GM21619 (cell line): ENCODE measurements at regions not wholly inside any gene's neighbourhood (a gene's known extent, or its start where the extent isn't known, plus 50 kb on each side); places are given as distances from the start of the nearest gene placed in this dataset.
"Not testable (repeated sequence)": the region's sequence is repeated elsewhere in the genome, so short reads cannot be mapped to it uniquely, and the experiment has no call there.

Experiments
- ATAC-seq: cut with Tn5 transposase; IDR thresholded peaks from one replicate; pipeline ENCODE4 v1.9.1; 2021; ENCODE audit not compliant: unreplicated experiment

DNA sequence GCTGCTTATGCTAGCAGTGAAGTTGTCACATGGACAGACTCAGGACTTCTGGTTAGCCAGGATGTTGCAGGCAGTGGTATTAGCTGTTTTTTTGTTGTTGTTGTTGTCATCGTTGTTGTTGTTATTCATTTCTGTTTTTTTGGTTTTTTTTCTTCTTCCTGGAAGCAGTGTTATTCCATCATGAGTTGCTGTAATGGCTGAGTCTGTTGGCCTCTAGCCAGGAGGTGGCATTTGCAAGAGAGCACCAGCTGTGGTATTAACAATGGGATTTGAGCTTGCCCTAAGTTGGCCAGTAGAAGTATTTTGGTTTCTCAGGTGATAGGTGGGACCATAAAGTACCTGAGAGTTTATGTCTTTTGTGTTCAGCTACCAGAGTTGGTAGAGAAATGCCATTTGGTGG is 561.1 kb downstream of the KCTD16 start:
- no peak for ATAC-seq

DNA sequence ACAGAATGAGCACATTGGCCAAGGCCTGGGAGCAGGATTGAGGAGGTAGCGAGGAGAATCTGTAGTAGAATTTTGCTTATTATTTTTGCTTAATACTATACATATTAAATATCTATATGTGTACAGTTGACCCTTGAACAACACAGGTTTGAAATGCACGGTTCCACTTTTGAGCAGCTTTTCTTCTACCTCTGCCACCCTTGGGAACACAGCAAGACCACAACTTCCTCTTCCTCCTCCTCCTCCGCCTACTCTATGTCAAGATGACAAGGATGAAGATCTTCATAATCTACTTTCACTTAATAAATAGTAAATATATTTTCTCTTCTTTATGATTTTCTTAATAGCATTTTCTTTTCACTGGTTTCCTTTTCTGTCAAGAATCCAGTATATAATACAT is 541.4 kb downstream of the KCTD16 start:
- ATAC-seq = peak; percentile 88

DNA sequence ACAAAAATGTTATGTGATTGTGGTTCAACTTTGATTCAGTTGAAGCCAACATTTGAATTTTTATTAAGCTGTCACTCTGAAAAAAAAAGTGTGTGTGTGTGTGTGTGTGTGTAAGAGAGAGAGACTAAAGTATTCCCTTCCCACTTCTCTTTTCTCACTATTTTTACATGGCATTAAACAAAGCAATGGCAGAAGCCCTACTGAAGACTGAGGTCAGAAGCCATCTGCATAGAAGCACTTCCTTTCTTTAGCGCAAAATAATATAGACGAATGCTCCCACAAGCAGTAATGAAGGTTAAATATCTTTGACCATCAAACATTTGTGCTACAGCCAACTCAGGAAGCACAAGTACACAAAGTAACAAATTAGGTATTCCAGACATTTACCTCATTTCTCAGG is 540.5 kb downstream of the KCTD16 start:
- no peak for ATAC-seq

DNA sequence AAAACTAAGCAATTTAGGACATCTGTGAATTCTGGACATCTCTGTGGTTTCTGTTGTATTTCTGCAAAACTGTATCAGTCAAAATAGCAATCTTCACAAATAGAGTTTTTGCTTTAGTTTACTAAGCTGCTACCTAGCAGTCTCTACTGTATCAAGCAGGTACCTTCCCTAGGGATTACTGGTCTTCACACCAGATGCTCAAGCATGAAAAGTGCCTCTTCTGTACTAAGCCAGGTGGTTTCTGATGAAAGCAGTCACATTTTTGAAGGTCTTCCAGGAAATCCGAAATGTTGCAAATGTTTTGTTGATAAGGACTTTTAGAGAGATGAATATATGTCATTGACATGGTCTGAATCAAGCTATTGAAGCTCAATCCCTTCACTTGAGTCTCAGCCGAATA is 540.0 kb downstream of the KCTD16 start:
- no peak for ATAC-seq

DNA sequence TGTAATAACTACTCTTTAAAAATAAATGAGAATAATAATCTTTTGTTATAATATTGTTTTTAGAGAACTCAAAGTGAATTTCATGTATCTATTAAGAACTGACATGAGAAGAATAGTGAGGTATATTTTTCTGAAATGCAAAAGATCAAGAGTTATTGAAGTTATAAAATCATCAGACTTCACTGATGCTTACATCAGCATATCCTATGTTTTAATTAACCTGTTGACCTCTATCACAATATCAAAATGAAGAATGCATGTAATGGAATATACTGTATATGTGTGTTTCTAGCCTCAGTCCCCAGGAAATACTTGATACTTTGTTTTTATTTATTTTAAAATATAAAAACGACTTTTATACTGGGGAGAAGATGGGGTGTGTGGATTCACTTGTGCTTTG is 533.1 kb downstream of the KCTD16 start:
- ATAC-seq = no peak

DNA sequence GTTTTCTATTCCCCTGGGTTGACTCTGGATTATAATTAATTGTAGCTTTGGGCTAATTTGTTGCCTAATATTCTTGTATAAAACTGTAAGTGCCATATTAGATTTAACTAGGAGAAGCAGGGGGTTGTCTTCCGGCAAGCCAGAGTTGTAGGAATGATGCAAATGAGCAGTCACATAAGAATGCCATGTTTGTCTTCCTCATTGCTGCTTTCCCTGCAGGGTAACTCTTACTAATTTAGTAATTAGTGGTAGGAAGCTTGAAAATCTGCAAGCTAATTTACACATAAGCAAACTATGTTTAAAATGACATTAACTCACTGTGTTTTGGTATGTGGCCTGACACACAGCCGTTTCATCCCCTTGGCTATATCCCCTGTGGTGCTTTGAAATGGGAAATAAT is 527.8 kb downstream of the KCTD16 start:
- ATAC-seq = no peak

DNA sequence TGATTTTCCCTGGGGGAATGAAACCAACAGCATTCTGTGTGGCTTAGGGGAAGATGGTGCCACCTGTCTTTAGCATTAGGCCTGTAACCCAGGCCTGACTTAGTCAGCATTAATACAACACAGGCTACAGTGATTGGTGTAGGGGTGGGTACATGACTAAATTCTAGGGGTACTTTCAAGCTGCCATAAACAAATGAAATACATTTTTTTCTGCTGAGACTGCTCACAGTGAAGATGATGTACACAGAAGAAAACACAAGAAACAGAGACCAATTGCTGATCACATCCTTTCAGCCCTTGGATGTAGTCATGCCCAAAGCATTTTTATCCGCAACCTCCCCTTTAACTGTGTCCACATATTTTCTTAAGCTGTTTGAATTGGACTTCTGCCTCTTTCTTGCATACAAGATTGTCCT is 527.2 kb downstream of the KCTD16 start:
- no peak for ATAC-seq

DNA sequence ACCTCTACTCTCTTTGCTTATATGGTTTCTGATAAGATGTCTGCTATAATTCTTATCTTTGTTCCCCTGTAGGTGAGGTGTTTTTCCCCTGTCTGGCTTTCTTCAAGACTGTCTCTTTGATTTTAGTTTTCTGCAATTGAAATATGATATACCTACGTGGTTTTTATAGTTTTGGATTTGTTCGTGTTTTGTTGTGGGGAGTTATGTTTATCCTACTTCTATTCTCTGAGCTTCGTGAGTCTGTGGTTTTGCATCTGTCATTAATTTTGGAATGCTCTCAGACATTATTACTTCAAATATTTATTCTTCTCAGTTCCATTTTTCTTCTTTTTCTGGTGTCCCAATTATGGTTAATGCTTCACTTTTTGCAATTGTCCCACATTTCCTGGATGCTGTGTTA is 521.3 kb downstream of the KCTD16 start:
- no peak for ATAC-seq

DNA sequence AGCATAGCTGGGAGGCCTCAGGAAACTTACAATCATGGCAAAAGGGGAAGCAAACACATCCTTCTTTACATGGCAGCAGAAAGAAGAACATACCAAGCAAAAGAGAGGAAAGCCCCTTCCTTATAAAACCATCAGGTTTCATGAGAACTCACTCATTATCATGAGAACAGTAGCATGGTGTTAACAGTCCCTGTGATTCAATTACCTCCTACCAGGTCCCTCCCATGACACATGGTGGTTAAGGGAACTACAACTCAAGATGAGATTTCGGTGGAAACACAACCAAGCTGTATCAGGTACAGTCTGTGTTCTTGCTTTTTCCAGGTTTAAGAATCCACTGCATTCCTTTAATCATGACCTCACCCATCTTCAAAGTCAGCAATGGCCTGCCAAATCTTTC is 514.2 kb downstream of the KCTD16 start:
- no peak for ATAC-seq

DNA sequence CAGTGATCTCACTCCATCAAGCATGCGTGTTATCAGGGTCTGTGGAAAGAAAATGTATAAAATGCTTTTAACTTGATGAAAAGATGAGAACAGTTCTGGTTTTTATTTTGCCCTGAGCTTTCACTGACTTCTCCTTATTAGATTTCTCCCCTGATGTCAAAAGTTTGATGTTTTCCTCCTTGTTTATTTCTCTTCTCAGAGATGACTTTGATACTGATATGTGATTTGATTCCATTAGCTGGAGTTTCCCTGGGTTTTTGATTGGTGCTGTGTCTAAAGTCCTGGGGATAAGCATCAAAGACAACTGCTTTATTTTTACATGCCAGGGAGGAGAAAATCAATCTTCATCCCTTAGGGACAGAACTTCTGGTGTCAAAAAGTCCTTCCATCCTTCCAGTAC is 510.0 kb downstream of the KCTD16 start:
- no peak for ATAC-seq

DNA sequence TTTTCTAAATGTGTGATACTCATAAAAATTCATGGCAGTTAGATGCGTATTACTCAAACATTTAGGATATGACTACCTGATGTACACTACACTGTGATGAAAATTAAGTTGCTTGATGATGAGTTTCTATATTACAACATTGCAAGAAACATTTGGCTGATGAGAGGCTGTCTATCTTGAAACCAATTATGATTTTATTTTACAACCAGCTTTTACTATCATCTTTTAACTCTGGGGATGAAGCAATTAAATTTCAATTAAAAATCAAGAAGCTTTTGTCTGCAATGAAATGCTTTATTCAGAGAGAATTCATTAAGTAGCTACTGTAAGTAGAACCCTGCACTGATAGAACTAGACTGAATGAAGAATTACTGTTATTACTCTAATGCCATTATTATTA is 500.4 kb downstream of the KCTD16 start:
- ATAC-seq = no peak

DNA sequence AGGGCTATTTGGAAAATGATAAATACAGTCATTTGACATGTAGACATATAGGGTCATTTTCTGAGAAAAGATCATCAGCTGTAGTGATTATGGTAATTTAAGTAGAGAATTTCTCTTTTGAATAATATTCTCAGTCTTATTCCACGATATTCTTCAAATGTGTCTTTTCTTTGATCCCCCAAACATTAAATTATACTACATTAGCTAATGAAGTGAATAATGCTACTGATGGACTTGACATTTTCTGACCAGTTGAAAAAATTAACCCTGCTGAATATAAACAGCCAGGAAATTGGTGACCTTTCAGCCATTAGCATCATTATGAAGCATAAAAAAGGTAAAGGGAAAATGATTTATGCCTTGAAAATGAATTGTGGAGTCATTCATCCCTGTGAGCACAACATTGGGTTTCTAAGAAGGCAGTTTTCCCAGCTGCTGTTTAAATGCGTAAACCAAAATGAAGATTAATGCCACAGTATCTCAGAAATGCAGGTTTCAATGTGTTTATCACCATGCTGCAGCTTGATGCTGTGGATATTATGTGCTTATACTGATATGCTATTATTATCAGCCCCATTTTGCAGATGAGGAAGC is 489.1 kb downstream of the KCTD16 start:
- ATAC-seq = no peak

DNA sequence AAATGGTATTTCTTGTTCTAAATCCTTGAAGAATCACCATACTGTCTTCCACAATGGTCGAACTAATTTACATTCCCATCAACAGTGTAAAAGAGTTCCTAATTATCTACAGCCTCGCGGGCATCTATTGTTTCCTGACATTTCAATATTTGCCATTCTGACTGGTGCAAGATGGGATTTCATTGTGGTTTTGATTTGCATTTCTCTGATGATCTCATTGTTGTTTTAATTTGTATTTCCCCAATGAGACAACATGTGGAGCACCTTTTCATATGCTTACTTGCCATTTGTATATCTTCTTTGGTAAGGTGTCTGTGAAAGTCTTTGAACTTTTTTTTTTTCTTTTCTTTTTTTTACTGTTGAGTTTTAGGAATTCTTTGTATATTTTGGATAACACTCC is 473.6 kb downstream of the KCTD16 start:
- ATAC-seq = no peak

DNA sequence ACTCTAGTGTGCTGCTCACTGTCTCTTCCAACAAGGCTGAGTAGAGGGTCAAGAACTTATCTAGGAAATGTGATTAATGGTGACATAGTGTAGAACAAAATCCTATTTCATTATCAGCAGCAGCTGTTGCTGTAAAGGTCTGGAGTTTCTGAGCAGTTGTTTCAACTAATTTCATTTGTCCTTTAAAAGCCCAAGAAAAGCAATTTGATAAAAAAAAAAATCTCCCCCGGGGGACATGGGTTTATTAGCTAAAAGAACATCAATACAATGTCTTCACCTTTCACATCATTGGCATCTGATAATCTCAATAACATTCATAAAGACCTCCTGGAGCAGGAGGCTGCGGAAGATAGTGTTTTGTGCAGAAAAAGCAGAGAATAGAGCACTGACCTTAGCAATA is 468.1 kb downstream of the KCTD16 start:
- ATAC-seq = no peak

DNA sequence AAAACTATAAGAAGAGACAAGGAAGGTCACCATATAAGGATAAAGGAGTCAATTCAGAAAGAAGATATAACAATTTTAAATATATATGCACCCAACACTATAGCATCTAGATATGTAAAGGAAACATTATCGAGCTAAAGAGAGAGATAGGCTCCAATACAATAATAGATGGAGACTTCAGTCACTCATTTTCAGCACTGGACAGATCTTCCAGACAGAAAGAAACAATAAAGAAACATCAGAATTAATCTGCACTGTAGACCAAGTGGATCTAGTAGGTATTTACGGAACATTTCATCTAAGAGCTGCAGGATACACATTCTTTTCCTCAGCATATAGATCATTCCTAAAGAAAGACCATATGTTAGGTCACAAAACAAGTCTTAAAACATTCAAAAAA is 463.5 kb downstream of the KCTD16 start:
- no peak for ATAC-seq

DNA sequence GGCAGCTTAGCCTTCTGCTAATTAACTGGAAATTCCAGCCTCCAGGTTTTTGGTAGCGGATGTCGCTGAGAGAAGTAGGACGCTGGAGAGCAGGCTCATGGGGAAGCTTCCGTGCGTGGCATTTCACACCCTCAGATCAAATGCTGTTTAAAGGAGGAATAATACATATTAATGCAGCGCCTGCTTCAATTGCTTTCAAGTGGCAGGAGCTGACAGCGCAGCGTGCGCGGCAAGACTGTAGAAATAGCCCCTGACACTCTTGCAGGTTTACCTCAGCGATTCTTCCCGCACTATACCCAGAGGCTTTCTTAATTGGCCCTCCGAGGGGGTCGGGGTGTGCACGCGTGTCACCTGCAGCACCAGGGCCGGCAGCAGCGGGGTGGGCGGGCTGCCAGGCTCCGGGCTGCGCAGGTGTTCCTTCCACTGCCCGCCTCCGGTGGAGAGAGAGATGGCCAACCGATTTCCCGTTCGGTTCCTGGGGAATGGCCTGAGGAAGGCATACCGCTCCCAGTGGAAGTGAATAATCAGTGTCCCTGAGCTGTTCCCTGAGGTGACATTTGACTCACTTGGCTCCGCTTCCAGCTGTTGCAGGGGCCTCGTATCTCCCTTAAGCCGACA is 427.9 kb downstream of the KCTD16 start:
- no peak for ATAC-seq

DNA sequence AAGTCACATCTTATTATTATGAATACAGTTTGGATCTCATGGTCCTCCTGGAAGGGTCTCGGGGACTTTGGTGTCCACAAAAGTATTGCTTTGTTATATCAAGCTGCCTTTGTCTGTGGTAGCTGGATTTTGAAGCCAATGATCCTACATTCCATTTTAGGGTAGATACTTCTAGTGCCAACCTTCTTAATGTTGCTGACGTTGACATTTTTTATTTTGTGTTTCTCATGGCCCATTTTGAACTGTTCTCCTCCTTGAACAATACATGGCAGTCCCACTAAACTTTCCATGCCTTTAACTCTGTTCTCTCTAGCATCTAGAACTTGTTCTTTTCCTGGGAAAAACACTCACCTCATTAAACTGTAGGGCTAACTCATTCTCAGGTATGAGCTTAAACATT is 425.8 kb downstream of the KCTD16 start:
- no peak for ATAC-seq

DNA sequence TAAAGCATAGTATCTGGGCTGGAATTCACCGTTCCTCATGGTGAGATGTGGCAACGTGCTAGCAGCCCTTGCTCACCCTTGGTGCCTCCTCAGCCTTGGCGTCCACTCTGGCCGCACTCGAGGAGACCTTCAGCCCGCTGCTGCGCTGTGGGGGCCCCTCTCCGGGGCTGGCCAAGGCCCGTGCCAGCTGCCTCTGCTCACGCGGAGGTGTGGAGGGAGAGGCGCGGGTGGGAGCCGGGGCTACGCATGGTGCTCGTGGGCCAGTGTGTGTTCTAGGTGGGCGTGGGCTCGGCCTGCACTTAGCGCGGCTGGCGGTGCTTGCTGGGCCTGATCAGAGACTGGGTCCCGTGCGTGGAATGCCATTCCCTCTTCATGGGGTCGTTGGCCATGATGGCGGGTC is 424.2 kb downstream of the KCTD16 start:
- no peak for ATAC-seq

DNA sequence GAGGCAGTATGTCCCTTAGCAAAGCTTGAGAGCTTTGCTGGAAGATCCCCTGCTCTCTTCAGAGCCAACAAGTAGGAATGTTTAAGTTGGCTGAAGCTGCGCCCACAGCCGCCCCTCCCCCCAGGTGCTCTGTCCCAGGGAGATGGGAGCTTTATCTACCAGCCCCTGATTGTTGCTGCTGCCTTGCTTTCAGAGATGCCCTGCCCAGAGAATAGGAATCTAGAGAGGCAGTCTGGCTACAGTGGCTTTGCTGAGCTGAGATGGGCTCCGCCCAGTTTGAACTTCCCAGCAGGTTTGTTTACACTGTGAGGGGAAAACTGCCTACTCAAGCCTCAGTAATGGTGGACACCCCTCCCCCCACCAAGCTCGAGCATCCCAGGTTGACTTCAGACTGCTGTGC is 423.6 kb downstream of the KCTD16 start:
- not testable (repeated sequence) for ATAC-seq

DNA sequence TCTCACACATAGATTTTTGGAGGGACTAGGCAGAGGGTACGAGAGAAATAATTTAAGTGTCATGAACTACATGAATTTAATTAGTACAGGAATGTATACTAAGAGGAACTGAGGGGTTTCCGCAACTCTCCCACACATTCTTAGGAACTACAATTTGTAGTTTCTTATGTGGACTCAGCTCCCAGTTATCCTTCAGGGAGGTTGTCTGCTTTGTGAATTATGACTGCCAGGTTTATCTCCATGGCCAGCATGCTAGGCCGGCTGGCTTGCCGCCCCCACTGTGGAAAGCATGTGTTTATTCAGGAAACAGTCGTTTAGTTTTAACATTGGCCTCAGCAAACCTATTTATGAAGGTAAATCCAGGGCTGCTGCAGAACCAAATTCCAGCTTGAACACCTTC is 415.0 kb downstream of the KCTD16 start:
- no peak for ATAC-seq

DNA sequence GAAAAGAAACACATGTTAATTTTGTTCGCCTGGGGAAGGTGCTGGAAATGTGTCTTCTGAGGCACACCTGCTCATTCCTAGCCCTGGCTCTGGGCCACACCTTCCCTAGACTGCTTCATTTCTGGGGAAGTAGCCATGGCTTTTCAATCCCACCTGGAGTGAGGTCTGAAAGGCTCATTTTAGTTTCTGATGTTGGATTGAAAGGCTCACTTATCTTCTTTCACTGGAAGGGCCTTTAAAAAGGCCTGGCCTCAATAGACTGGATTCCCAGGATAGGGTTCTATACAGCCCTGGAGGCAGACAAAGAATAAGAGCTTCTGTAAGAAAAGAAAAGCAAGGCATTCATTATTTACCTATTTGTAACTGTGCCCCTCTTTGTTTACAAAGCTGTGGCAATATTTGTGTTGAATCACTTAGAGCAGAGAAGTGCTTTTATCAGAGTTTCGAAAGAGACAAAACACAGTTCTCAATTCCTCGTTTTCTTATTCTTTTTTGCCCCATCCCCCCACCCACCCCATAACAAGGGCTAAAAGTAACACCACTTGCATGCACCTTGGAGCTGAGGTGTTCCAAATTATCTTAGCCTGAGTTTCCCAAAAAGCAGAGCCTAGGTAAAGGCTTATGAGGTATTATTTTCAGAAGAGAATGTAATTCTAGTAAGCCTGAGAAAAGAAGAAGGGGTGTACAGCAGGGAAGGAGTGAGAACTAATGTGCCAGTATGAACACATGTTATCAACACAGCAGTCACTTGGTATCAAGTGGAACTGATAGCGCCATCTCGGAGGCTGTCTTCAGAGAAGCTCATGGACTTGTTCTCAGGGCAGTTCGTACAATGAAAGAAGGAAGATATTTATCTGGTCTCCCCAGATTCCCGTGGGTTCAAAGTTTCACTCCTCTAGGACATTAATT is 413.1 kb downstream of the KCTD16 start:
- ATAC-seq = no peak

DNA sequence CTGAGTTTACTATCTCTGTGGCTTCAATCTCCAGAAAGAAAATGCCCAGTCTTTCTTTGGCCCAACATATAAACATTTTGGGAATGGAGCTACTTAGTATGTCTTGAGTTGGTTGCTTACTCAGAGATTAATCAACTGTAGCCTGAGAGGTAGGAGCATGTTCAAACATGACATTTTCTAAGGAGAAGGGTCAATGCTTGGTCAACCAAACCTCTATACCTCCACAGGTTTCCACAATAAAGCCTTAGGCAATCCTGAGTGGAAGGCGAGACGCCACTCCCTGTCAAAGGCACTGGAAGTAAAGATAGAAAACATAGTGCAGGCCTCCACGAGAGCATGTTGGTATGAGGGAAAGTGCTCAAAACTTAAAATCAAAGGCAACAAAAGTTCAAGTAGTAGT is 411.4 kb downstream of the KCTD16 start:
- ATAC-seq = no peak
